Esophagus muscularis mucosa (tissue), 3 donors: ENCODE measurements at regions not wholly inside any gene's neighbourhood (a gene's known extent, or its start where the extent isn't known, plus 50 kb on each side); places are given as distances from the start of the nearest gene placed in this dataset.

Experiments
- CTCF ChIP-seq, 3 experiments: fragments of 200-600 bp in 2 of 3; fragments of 450-650 bp in 1 of 3; sonication (generic) in 2 of 3; IDR thresholded peaks; one replicate each; pipeline ENCODE4 v1.5.1; 2017 to 2019; ENCODE audit warnings: antibody characterized with exemption in 3 of 3, mild to moderate bottlenecking in 2 of 3, moderate library complexity in 1 of 3
- POLR2A ChIP-seq: fragments of 450-650 bp; IDR thresholded peaks from one replicate; pipeline ENCODE4 v1.6.1; 2017; ENCODE audit warnings: antibody characterized with exemption, moderate library complexity, mild to moderate bottlenecking, low read depth

GRCh38 chr2:42914860-42915259 lies 122.5 kb upstream of the HAAO start:
- TF ChIP-seq CTCF (IDR thresholded peaks at IDR 0.05) (no peak), POLR2A (no peak)
